SU-DHL-6 (cell line): ENCODE measurements at regions not wholly inside any gene's neighbourhood (a gene's known extent, or its start where the extent isn't known, plus 50 kb on each side); places are given as distances from the start of the nearest gene placed in this dataset.
"Not testable (repeated sequence)": the region's sequence is repeated elsewhere in the genome, so short reads cannot be mapped to it uniquely, and the experiment has no call there.

Source experiments
- H2AFZ ChIP-seq: fragments of 200-600 bp; sonication (generic); 2 replicates; pipeline ENCODE4 v1.6.1; 2014; ENCODE audit warnings: low read depth, mild to moderate bottlenecking, moderate library complexity, mixed read lengths, antibody characterized with exemption, low read length; ENCODE audit not compliant: severe bottlenecking
- H3F3A ChIP-seq: fragments of 200-600 bp; shearing (Covaris generic); 2 replicates; pipeline ENCODE4 v1.6.0; 2016; ENCODE audit warnings: antibody characterized with exemption, mild to moderate bottlenecking; ENCODE audit not compliant: insufficient read depth
- H3K27ac ChIP-seq: fragments of 200-600 bp; sonication (generic); 2 replicates; pipeline ENCODE4 v1.5.1; 2016; ENCODE audit warnings: low read depth, mild to moderate bottlenecking, low read length, moderate library complexity, mixed read lengths
- H3K27me3 ChIP-seq: fragments of 200-600 bp; sonication (generic), shearing (Covaris generic); 2 replicates; pipeline ENCODE4 v1.6.0; 2014; ENCODE audit warnings: mild to moderate bottlenecking, low read length
- H3K36me3 ChIP-seq: fragments of 200-600 bp; sonication (generic); 2 replicates; pipeline ENCODE4 v1.6.1; 2014; ENCODE audit warnings: mild to moderate bottlenecking, low read length, mixed read lengths
- H3K4me2 ChIP-seq: fragments of 300-600, 200-600 bp; shearing (Covaris generic), sonication (generic); 2 replicates; pipeline ENCODE4 v1.6.0; 2014; ENCODE audit warnings: low read length, low read depth, mild to moderate bottlenecking; ENCODE audit not compliant: poor library complexity, severe bottlenecking
- H3K4me3 ChIP-seq: fragments of 200-600 bp; sonication (generic); 2 replicates; pipeline ENCODE4 v1.5.1; 2014; ENCODE audit warnings: antibody characterized with exemption, low read length, mild to moderate bottlenecking, mixed read lengths; ENCODE audit not compliant: insufficient read depth, poor library complexity, severe bottlenecking
- H3K79me2 ChIP-seq: fragments of 200-600 bp; sonication (generic); 2 replicates; pipeline ENCODE4 v1.6.1; 2014; ENCODE audit warnings: mild to moderate bottlenecking, low read length, moderate library complexity; ENCODE audit not compliant: insufficient read depth
- H3K9ac ChIP-seq: fragments of 200-600 bp; sonication (generic); 2 replicates; pipeline ENCODE4 v1.7.0; 2014; ENCODE audit warnings: mild to moderate bottlenecking, low read length
- H3K9me2 ChIP-seq: fragments of 200-600 bp; sonication (generic); replicated peaks from 2 replicates; pipeline ENCODE4 v1.6.1; 2014; ENCODE audit warnings: low read length; ENCODE audit not compliant: insufficient read depth
- H3K9me3 ChIP-seq: fragments of 200-600 bp; sonication (generic); 2 replicates; pipeline ENCODE4 v1.6.1; 2014; ENCODE audit warnings: low read length, mixed read lengths; ENCODE audit not compliant: insufficient read depth
- H4K20me1 ChIP-seq: fragments of 200-600 bp; sonication (generic); 2 replicates; pipeline ENCODE4 v1.6.1; 2014; ENCODE audit warnings: low read depth, mild to moderate bottlenecking, antibody characterized with exemption, low read length, moderate library complexity, mixed read lengths
- CTCF ChIP-seq: fragments of 200-600 bp; sonication (generic); IDR thresholded peaks from one replicate; pipeline ENCODE4 v1.5.1; 2017; ENCODE audit warnings: antibody characterized with exemption, mild to moderate bottlenecking, low read length, moderate library complexity; ENCODE audit not compliant: insufficient read depth, poor library complexity, severe bottlenecking
- EZH2phosphoT487 ChIP-seq: fragments of 200-600 bp; sonication (generic), shearing (Covaris generic); conservative IDR thresholded peaks from 2 replicates; pipeline ENCODE4 v1.6.1; 2018; ENCODE audit warnings: mild to moderate bottlenecking, antibody characterized with exemption, low read length, moderate library complexity, mixed read lengths

- Histone ChIP-seq H3K27me3 (no peaks in the 10 kb centered on the region), H3K4me3 (no peak overlapping the region), H2AFZ (no peak overlapping the region), H3K79me2 (no peaks in the 10 kb centered on the region), H3K9ac (no peak overlapping the region), H3K9me2 (no peaks in the 10 kb centered on the region), H3K4me2 (no peak overlapping the region), H3K27ac (no peak overlapping the region), H3K36me3 (no peaks in the 10 kb centered on the region), H3K9me3 (no peaks in the 10 kb centered on the region), H4K20me1 (no peaks in the 10 kb centered on the region), H3F3A (no peaks in the 10 kb centered on the region)
- TF ChIP-seq EZH2phosphoT487 (no peak), CTCF (no peak)
Observed at GRCh38 chr6:113683968-113684367, 173.2 kb upstream of the MARCKS start.

- Histone ChIP-seq H3K27ac (no peak overlapping the region), H3K4me2 (peak overlapping the region; percentile 15)
Observed at GRCh38 chr6:113684382-113684901, 172.7 kb upstream of the MARCKS start.

GRCh38 chr6:113686049-113686448, 171.1 kb upstream of the MARCKS start:
- H3K9me3 ChIP-seq: no peaks in the 10 kb centered on the region
- no peak for TF ChIP-seq CTCF
- no peak for TF ChIP-seq EZH2phosphoT487
- no peak overlapping the region for H3K4me3 ChIP-seq
- no peaks in the 10 kb centered on the region for H3K79me2 ChIP-seq
- H3K27ac ChIP-seq: no peak overlapping the region
- H3K4me2 ChIP-seq: no peak overlapping the region
- no peak overlapping the region for H3K9ac ChIP-seq
- no peaks in the 10 kb centered on the region for H3F3A ChIP-seq
- H3K27me3 ChIP-seq: no peaks in the 10 kb centered on the region
- no peaks in the 10 kb centered on the region for H3K36me3 ChIP-seq
- H4K20me1 ChIP-seq: no peaks in the 10 kb centered on the region
- no peaks in the 10 kb centered on the region for H3K9me2 ChIP-seq
- H2AFZ ChIP-seq: no peak overlapping the region

More at GRCh38 chr6:113684382-113684901, 172.7 kb upstream of the MARCKS start:
- TF ChIP-seq CTCF (no peak), EZH2phosphoT487 (no peak)
- H3F3A ChIP-seq: no peaks in the 10 kb centered on the region
- H3K9ac ChIP-seq: no peak overlapping the region
- H3K4me3 ChIP-seq: no peak overlapping the region
- no peaks in the 10 kb centered on the region for H3K9me3 ChIP-seq
- no peaks in the 10 kb centered on the region for H3K79me2 ChIP-seq
- H2AFZ ChIP-seq: no peak overlapping the region
- no peaks in the 10 kb centered on the region for H3K36me3 ChIP-seq
- H3K9me2 ChIP-seq: no peaks in the 10 kb centered on the region
- no peaks in the 10 kb centered on the region for H4K20me1 ChIP-seq
- H3K27me3 ChIP-seq: no peaks in the 10 kb centered on the region

GRCh38 chr6:113689620-113690019, 167.5 kb upstream of the MARCKS start:
- H3K4me3 ChIP-seq, H3K79me2 ChIP-seq, H3F3A ChIP-seq: not testable (repeated sequence)

More at GRCh38 chr6:113689620-113690019, 167.5 kb upstream of the MARCKS start:
- H3K27me3 ChIP-seq, H3K36me3 ChIP-seq, H3K9ac ChIP-seq, H3K9me3 ChIP-seq, H3K4me2 ChIP-seq, H4K20me1 ChIP-seq, H3K27ac ChIP-seq, H3K9me2 ChIP-seq, H2AFZ ChIP-seq: not testable (repeated sequence)
